Lung (tissue), 11 donors: ENCODE measurements at regions not wholly inside any gene's neighbourhood (a gene's known extent, or its start where the extent isn't known, plus 50 kb on each side); places are given as distances from the start of the nearest gene placed in this dataset.

Source experiments
- ATAC-seq: fragments of 200-7000 bp; cut with Tn5 transposase; one replicate; pipeline ENCODE4 v1.9.1; 2020; ENCODE audit warnings: moderate number of reproducible peaks; ENCODE audit not compliant: insufficient read depth, low FRiP score
- DNase-seq, 3 donors: peaks; one replicate each; pipeline ENCODE4 v3.0.0-alpha.2; 2013 to 2017
- H3K27ac ChIP-seq, 2 donors: one replicate each; pipeline ENCODE4 v1.5.1; 2013; ENCODE audit warnings: mild to moderate bottlenecking in 2 of 2, moderate library complexity in 2 of 2, control low read depth in 1 of 2, inconsistent platforms in 1 of 2, low read depth in 1 of 2, low read length in 1 of 2
- H3K27me3 ChIP-seq, 3 donors: one replicate each; pipeline ENCODE4 v1.5.1; 2013; ENCODE audit warnings: low read length in 2 of 3; ENCODE audit not compliant: control insufficient read depth in 3 of 3, insufficient read depth in 3 of 3
- H3K36me3 ChIP-seq, 4 donors: one replicate each; pipeline ENCODE4 v1.5.1; 2013; ENCODE audit warnings: low read length in 4 of 4, mild to moderate bottlenecking in 1 of 4, moderate library complexity in 1 of 4; ENCODE audit not compliant: control insufficient read depth in 4 of 4, insufficient read depth in 4 of 4
- H3K4me1 ChIP-seq, 5 donors: one replicate each; pipeline ENCODE4 v1.5.1; 2013; ENCODE audit warnings: low read length in 5 of 5, mild to moderate bottlenecking in 2 of 5, moderate library complexity in 1 of 5; ENCODE audit not compliant: control insufficient read depth in 5 of 5, insufficient read depth in 5 of 5
- H3K4me3 ChIP-seq: one replicate; pipeline ENCODE4 v1.5.1; 2013; ENCODE audit warnings: mild to moderate bottlenecking, control low read depth, moderate library complexity
- H3K9ac ChIP-seq, 2 donors: one replicate each; pipeline ENCODE4 v1.5.1; 2013; ENCODE audit warnings: low read length in 2 of 2, control low read depth in 1 of 2; ENCODE audit not compliant: insufficient read depth in 1 of 2
- H3K9me3 ChIP-seq, 4 donors: one replicate each; pipeline ENCODE4 v1.5.1; 2013; ENCODE audit warnings: low read length in 3 of 4, mild to moderate bottlenecking in 1 of 4, moderate library complexity in 1 of 4; ENCODE audit not compliant: control insufficient read depth in 4 of 4, insufficient read depth in 3 of 4
- CTCF ChIP-seq: IDR thresholded peaks from 2 replicates; pipeline ENCODE4 v1.5.1; 2012; ENCODE audit warnings: mild to moderate bottlenecking; ENCODE audit errors: control extremely low read depth, extremely low read depth
- WGBS, 2 donors: extraction: QIAGEN DNeasy Blood & Tissue Kit; methylation state at CpG; one replicate each; pipeline ENCODE4 v1.1.7; 2013; 5-methylcytosine and 5-hydroxymethylcytosine counted together
- donor health status: control.
- donor health status: control.
- donor health status: Bipolar disorder and iron deficiency.
- donor health status: healthy.
- donor health status: DM: yes; HTN: yes; CAD: no.

- 86 to 93% methylated on average over 5 of the region's 5 CpGs for WGBS, 2 donors
- Histone ChIP-seq H3K27me3 (peaks cover 0 to 5% (median 2%) of the 10 kb centered on the region in 3 donors), H3K9me3 (peaks cover 0 to 2% (median 0%) of the 10 kb centered on the region in 4 donors), H3K27ac (no peak overlapping the region), H3K4me3 (no peak overlapping the region), H3K9ac (no peak overlapping the region), H3K36me3 (no peaks in the 10 kb centered on the region), H3K4me1 (no peaks in the 10 kb centered on the region)
- DNase-seq: no peak
- TF ChIP-seq CTCF: no peak
- ATAC-seq: no peak
Observed at GRCh38 chr2:176986487-176986886, 226.1 kb upstream of the HNRNPA3 start.

GRCh38 chr2:176991411-176991810 lies 221.2 kb upstream of the HNRNPA3 start:
- no peak for DNase-seq
- no peak overlapping the region for H3K9ac ChIP-seq
- no peak for ATAC-seq
- peaks cover 0 to 5% (median 0%) of the 10 kb centered on the region in 3 donors for H3K27me3 ChIP-seq
- no peak overlapping the region for H3K4me3 ChIP-seq
- WGBS, 2 donors: 41 to 49% methylated on average over 1 of the region's 1 CpG
- H3K9me3 ChIP-seq: no peaks in the 10 kb centered on the region
- no peak overlapping the region for H3K27ac ChIP-seq
- TF ChIP-seq CTCF: no peak
- H3K4me1 ChIP-seq: no peaks in the 10 kb centered on the region
- no peaks in the 10 kb centered on the region for H3K36me3 ChIP-seq

GRCh38 chr2:176997074-176997791 lies 215.4 kb upstream of the HNRNPA3 start:
- H3K4me3 ChIP-seq: no peak overlapping the region
- no peaks in the 10 kb centered on the region for H3K9me3 ChIP-seq
- 56 to 57% methylated on average over 5 of the region's 5 CpGs for WGBS, 2 donors
- H3K9ac ChIP-seq: no peak overlapping the region
- TF ChIP-seq CTCF: no peak
- H3K27ac ChIP-seq: no peak overlapping the region
- no peaks in the 10 kb centered on the region for H3K27me3 ChIP-seq
- H3K4me1 ChIP-seq: peaks cover 0 to 10% (median 0%) of the 10 kb centered on the region in 5 donors
- DNase-seq (peak in 1 of 3 donors; percentile 30), ATAC-seq (peak; percentile 21)
- H3K36me3 ChIP-seq: no peaks in the 10 kb centered on the region

GRCh38 chr2:176997792-176998169 lies 214.8 kb upstream of the HNRNPA3 start:
- Histone ChIP-seq H3K9ac (no peak overlapping the region), H3K27ac (no peak overlapping the region), H3K4me3 (no peak overlapping the region), H3K27me3 (no peaks in the 10 kb centered on the region), H3K9me3 (no peaks in the 10 kb centered on the region), H3K4me1 (peaks cover 0 to 10% (median 0%) of the 10 kb centered on the region in 5 donors), H3K36me3 (no peaks in the 10 kb centered on the region)
- ATAC-seq (no peak), DNase-seq (no peak)
- 90 to 91% methylated on average over 1 of the region's 1 CpG for WGBS, 2 donors
- TF ChIP-seq CTCF: no peak
